Right kidney (tissue), 1 donor: ENCODE measurements at regions not wholly inside any gene's neighbourhood (a gene's known extent, or its start where the extent isn't known, plus 50 kb on each side); places are given as distances from the start of the nearest gene placed in this dataset.

Experiments
- DNase-seq: peaks from one replicate; pipeline ENCODE4 v3.0.0-alpha.2; 2016

DNA sequence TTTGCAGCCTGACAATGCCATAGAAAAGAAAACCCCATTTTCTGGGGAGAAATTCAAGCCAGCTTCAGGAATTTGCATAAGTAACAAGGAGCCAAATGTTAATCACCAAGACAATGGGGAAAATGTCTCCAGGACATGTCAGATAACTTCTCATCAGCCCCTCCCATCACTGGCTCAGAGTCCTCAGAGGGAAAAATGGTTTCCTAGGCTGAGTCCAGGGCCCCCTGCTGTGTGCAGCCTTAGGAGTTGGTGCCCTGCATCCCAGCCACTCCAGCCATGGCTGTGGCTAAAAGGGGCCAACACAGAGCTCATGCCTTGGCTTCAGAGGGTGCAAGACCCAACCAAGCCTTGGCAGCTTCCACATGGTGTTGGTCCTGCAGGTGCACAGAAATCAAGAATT lies 63.7 kb upstream of the FANCL start:
- no peak for DNase-seq

DNA sequence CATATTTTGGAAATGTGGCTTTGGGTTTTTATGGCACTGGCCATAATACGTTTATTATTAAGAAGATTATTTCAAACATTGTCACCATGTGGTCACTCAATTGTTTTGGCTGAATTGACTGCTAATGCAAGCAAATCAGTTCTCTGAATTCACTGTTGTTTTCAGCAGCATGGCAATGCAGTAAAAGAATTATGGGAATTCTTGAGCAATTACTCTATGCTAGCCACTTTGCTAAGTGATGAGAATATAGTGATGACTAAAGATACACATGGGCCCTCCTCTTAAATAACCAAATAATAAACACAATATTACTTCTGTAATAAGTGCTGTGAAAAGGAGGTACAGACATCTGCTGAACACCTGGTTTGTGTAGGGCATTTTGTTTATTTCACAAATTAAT lies 58.0 kb upstream of the FANCL start:
- no peak for DNase-seq

DNA sequence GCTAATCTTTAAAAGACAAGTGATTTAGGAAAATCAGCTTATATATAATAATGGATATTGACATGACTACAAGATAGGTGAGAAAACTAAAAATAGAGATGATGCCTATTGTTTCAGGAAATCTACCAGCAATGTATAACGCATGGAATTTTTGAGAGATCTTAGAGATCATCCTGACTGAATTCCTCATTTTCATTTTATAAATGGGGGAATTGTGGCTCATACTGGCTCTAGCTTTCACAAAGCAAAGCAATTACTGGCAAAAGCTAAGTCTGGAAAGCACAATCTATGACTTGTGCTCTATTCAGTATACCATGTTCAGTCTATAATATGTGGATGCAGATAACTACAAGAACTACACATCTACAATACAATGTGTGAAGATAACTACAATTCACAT lies 51.9 kb upstream of the FANCL start:
- no peak for DNase-seq

DNA sequence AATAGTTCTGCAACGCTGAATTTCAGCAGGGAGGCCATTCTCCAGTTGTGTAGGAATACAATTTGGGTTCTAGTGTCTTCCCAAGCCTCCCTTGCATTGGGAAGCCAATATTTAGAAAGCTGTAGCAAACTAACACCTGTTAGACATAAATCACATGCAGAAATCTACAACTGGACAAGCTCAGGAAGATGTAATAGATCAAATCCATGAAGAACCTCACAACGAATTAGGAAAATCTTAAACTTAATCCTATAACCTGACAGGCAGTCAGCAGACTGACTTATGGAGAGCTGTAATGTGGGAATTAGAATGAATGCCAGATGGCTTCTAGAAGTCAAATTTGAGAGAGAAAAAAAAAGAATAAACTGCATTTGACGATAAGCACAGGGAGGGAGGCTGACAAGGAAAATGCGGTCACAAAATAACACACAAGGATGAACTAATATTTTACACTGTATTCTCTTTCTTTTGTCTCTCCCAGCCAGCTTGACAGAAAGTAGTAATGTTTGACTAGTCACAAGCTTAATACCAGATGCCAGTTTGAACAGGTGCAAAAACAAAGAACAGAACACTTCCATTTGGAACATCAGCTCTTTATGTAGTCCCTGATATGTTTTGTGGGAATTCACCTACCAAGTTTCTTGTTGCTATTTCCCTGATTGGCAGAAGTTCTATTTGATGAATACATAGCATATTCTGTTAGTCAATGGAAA lies 50.8 kb upstream of the FANCL start:
- DNase-seq, result no peak
